ENCODE measurements at regions not wholly inside any gene's neighbourhood (a gene's known extent, or its start where the extent isn't known, plus 50 kb on each side); places are given as distances from the start of the nearest gene placed in this dataset.

GRCh38 chr1:78436961-78437360 lies 53.8 kb upstream of the PTGFR start:
- no peak for DNase-seq

GRCh38 chr1:78437396-78437795 lies 53.4 kb upstream of the PTGFR start:
- no peak for DNase-seq

GRCh38 chr1:78437941-78438340 lies 52.8 kb upstream of the PTGFR start:
- DNase-seq: no peak

GRCh38 chr1:78440381-78440793 lies 50.4 kb upstream of the PTGFR start:
- no peak for DNase-seq
